ACC112 (cell line): ENCODE measurements at regions not wholly inside any gene's neighbourhood (a gene's known extent, or its start where the extent isn't known, plus 50 kb on each side); places are given as distances from the start of the nearest gene placed in this dataset.

Experiments used
- H2AFZ ChIP-seq: fragments of 200-600 bp; sonication (generic); one replicate; pipeline ENCODE4 v1.6.0; 2017; ENCODE audit warnings: antibody characterized with exemption, low read length; ENCODE audit not compliant: unreplicated experiment
- H3K27ac ChIP-seq: fragments of 200-600 bp; sonication (generic); 2 replicates; pipeline ENCODE4 v1.5.1; 2014; ENCODE audit warnings: low read depth, mild to moderate bottlenecking, antibody characterized with exemption, low read length, moderate library complexity
- H3K27me3 ChIP-seq: fragments of 200-600 bp; sonication (generic); 2 replicates; pipeline ENCODE4 v1.6.1; 2014; ENCODE audit warnings: mild to moderate bottlenecking, antibody characterized with exemption, low read length, moderate library complexity, mixed read lengths; ENCODE audit not compliant: insufficient read depth
- H3K36me3 ChIP-seq: fragments of 200-600 bp; sonication (generic); 2 replicates; pipeline ENCODE4 v1.6.1; 2016; ENCODE audit warnings: mild to moderate bottlenecking, antibody characterized with exemption, low read length, moderate library complexity, mixed read lengths; ENCODE audit not compliant: insufficient read depth
- H3K4me1 ChIP-seq: fragments of 200-600 bp; sonication (generic); one replicate; pipeline ENCODE4 v1.6.1; 2016; ENCODE audit warnings: low read length, mixed read lengths; ENCODE audit not compliant: insufficient read depth, unreplicated experiment, control insufficient read depth
- H3K4me3 ChIP-seq: fragments of 200-600 bp; sonication (generic); 2 replicates; pipeline ENCODE4 v1.5.1; 2014; ENCODE audit warnings: mild to moderate bottlenecking, low read depth, low read length
- H3K79me2 ChIP-seq: fragments of 200-600 bp; sonication (generic); one replicate; pipeline ENCODE4 v1.6.0; 2016; ENCODE audit warnings: low read length; ENCODE audit not compliant: control insufficient read depth, unreplicated experiment, insufficient read depth

DNA sequence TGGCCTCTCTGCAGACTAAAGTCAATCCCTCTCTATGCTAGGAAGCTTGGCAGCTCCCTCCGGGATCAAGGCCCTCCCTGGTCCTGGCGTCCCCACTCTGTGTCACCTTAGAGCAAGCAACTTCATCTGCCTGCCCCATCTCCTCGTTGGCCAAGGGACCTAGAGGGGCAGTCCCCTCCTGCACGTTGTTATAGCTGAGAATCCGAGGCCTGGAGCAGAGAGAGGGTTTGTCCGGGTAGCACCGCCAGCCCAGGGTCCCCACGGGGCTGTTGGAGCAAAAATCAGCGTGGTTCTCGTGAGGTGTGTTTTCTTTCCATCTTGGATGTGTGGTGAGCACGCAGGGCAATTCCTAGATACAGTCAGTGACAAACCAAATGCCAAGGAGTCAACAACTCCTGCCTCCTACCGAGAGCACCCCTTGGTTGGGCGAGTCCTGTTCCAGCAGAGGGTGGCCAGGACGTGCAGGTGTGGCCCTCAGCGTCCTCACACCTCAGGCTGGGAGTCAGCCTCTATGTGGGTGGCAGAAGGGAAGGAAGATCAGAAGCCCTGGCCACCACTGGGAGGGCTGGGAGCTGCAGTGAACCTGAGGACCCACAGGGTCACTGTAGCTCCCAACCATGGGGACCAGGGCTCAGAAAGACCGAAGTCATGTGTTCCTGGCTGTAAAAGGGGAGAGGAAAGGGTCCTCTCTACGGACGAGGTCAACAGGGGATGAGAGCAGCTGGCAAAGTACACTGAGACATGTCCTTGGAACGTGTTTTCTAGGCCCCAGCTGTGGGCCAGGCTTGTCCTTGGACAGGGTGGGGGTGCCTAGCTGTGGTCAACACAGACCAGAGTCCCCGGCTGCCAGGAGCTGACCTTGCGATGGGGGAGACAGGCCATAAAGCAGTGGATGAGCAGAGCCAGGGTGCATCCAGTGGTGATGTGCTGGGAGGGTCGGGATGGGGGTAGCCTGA, 85.6 kb upstream of the CIBAR2 start:
- Histone ChIP-seq H2AFZ (no peak overlapping the region), H3K4me1 (peaks cover 14% of the 10 kb centered on the region), H3K36me3 (no peaks in the 10 kb centered on the region), H3K27ac (no peak overlapping the region), H3K27me3 (no peaks in the 10 kb centered on the region), H3K4me3 (no peak overlapping the region), H3K79me2 (peaks cover 17% of the 10 kb centered on the region)

DNA sequence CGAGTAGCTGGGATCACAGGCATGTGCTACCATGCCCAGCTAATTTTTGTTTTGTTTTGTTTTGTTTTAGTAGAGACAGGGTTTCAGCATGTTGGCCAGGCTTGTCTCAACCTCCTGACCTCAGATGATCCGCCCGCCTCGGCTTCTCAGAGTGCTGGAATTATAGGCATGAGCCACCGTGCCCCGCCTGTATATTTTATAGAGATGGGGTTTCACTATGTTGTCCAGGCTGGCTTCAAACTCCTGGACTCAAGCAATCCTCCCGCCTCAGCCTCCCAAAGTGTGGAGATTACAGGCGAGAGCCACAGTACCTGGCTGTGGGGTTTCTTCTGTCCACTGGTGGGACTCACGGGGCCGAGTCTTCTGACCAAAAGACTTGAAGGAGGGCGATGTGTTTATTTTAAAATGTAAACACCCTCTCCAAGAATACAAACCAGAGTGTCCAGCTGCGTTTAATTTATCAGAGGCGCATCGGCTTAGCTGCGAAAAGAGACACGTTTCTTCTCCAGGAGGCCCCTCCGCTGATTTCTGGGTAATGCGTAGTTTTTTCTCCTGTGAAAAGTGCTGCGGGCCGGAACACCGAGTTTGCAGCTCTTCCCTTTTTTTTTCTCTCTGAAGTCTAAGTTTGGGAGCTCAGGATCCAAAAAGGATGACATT, 86.9 kb upstream of the CIBAR2 start:
- H3K4me1 ChIP-seq, result peaks cover 25% of the 10 kb centered on the region
- H2AFZ ChIP-seq, result no peak overlapping the region
- no peak overlapping the region for H3K4me3 ChIP-seq
- H3K79me2 ChIP-seq, result peaks cover 12% of the 10 kb centered on the region
- no peaks in the 10 kb centered on the region for H3K36me3 ChIP-seq
- no peak overlapping the region for H3K27ac ChIP-seq
- no peaks in the 10 kb centered on the region for H3K27me3 ChIP-seq

DNA sequence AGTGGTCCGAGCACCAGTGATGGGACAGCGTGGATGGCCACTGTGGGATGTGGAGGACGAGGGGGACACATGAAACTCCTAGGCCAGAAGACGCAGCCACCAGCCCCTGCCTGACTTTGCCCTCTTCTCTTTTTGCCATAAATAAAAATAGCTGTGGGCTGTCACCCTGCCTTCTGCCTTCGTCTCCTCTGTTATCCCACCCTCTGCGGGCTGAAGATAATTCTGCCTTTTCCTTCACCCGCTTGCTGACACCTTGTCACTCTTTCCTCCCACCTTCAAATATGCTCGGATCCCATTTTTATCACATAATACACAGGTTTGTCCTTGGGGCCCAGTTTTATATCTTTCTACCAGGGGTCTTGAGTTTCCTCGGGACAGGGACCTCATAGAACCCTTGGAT, 87.6 kb upstream of the CIBAR2 start:
- H2AFZ ChIP-seq, result no peak overlapping the region
- H3K4me1 ChIP-seq, result peaks cover 31% of the 10 kb centered on the region
- no peaks in the 10 kb centered on the region for H3K36me3 ChIP-seq
- H3K4me3 ChIP-seq, result no peak overlapping the region
- H3K27ac ChIP-seq, result no peak overlapping the region
- peaks cover 7% of the 10 kb centered on the region for H3K79me2 ChIP-seq
- H3K27me3 ChIP-seq, result no peaks in the 10 kb centered on the region

DNA sequence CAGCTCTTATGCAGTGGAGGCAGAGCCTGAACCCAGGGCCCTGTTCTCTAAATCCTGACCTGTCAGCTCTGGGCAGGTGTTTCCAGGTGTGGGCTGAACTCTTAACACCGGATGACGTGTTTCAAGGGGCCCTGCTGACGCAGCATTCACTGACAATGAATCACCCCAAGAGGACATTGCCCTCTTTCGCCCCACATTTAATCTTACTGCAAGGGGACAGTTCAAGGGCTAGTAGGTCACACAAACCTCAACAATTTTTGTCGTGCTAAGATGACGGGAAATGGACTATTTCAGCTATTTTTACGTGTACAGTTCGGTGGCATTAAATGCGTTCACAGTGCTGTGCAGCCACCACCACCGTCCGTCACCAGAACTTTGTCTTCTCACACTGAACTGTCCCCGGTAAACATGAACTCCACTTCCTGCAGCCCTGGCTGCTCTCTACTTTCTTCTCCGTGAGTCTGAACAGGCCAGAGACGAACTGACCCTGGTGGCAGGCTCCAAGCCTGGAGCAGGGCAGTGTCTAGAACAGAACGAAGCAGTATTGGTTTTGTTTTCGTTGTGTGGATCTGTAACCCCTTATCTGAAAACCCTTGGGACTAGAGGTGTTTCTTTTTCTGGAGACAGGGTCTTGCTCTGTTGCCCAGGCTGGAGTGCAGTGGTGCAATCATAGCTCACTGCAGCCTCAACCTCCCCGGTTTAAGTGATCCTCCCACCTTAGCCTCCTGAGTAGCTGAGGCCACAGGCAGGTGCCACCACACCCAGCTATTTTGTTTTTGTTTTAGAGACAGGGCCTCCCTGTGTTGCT, 88.4 kb upstream of the CIBAR2 start:
- Histone ChIP-seq H3K36me3 (no peaks in the 10 kb centered on the region), H2AFZ (no peak overlapping the region), H3K27me3 (no peaks in the 10 kb centered on the region), H3K4me3 (no peak overlapping the region), H3K79me2 (peaks cover 7% of the 10 kb centered on the region), H3K4me1 (peaks cover 32% of the 10 kb centered on the region), H3K27ac (no peak overlapping the region)

GRCh38 chr16:85201574-85201973, 89.3 kb upstream of the CIBAR2 start:
- Histone ChIP-seq H3K4me1 (peaks cover 40% of the 10 kb centered on the region), H3K4me3 (no peak overlapping the region), H2AFZ (peak overlapping the region; percentile 50), H3K27ac (peak overlapping the region; percentile 41), H3K79me2 (peaks cover 9% of the 10 kb centered on the region), H3K27me3 (no peaks in the 10 kb centered on the region), H3K36me3 (no peaks in the 10 kb centered on the region)

DNA sequence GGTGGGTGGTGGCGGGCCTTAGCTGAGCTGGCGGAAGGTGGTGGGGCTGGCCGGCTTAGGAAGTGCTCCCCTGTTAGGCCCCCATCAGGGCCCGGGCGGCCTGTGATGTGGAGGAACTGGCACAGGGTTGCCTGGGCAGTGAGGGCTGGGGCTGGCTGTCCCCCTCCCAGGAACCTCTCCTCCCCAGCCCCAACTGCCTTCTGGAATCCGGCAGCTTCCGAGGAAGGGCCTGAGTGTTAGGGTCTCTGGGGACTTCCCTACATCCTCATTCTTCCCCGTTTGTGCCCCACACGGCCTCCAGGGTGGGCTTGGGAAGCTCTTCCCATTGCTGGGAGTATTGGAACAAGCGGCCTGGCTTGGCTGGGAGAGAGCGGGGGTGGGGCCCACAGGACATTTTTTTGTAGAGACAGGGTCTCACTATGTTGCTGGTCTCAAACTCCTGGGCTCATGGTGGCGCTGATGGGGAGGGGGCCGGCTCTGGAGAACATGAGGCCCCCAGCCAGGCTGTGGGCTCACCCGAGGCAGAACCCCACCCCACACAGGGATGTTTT, 89.9 kb upstream of the CIBAR2 start:
- Histone ChIP-seq H3K79me2 (peaks cover 9% of the 10 kb centered on the region), H2AFZ (peak overlapping the region; percentile 14), H3K27me3 (no peaks in the 10 kb centered on the region), H3K4me3 (no peak overlapping the region), H3K4me1 (peaks cover 40% of the 10 kb centered on the region), H3K27ac (peak overlapping the region; percentile 41; the same call in 1 of the 2 replicates), H3K36me3 (no peaks in the 10 kb centered on the region)

DNA sequence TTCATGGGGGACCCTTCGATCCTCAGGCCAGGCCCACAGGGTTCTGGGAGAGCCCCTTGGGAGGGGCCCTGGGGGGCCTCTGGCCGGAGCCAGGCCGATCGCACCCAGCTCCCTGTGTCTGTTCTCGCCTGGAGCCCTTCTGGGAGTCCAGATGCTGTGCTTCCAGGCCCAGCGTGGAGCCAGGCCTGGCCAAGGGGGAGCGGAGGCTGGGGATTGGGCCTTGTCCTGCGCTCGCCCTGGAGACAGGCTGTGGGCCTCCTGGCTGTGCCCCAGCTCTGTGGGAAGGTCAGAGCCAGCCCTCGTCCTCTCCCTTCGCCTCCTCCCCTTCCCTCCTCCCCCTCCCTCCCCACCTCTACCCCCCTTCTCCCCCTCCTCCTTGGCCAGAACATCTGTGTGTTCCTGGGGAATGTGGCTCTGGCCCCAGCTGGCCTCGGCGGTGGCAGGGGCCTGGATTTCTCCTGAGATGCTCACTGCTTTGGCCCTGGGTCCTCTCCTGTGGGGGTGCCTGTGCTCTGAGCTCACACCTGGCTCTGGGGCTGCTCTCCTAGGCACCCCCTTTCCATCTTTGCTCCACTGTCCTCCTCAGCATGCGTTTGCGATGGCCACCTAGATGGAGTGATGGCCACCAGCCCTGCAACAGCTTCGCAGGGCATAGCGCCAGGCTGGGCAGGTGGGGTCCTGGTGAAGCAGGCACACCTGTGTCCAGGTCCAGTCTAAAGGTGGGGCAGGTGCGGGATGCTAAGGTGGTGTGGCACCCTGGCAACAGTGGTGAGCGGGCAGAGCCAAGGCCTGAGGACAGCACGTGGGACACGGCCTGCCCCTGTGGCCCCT, 90.6 kb upstream of the CIBAR2 start:
- Histone ChIP-seq H3K27ac (peak overlapping the region; percentile 41; the same call in 1 of the 2 replicates), H3K27me3 (no peaks in the 10 kb centered on the region), H3K4me1 (peaks cover 40% of the 10 kb centered on the region), H3K36me3 (no peaks in the 10 kb centered on the region), H2AFZ (no peak overlapping the region), H3K4me3 (no peak overlapping the region), H3K79me2 (peaks cover 9% of the 10 kb centered on the region)

DNA sequence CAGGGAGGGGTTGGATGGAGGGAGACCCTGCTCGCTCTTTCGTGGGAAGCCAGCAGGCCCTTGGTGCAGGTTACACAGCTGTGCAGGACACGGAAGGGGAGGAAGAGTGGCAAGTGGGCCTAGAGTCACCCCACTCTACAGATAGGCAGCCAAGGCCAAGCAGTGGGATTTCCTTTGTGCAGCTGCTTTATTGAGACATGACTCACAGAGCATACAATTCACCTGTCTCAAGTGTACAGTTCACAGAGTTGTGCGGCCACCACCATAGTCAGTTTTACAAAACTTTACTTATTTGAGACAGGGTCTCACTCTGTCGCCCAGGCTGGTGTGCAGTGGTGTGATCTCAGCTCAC, 91.2 kb upstream of the CIBAR2 start:
- peaks cover 9% of the 10 kb centered on the region for H3K79me2 ChIP-seq
- no peak overlapping the region for H3K4me3 ChIP-seq
- H3K27me3 ChIP-seq, result no peaks in the 10 kb centered on the region
- H3K27ac ChIP-seq, result no peak overlapping the region
- H3K36me3 ChIP-seq, result no peaks in the 10 kb centered on the region
- no peak overlapping the region for H2AFZ ChIP-seq
- H3K4me1 ChIP-seq, result peaks cover 40% of the 10 kb centered on the region

- Histone ChIP-seq H3K4me3 (no peak overlapping the region), H3K4me1 (peaks cover 40% of the 10 kb centered on the region), H2AFZ (no peak overlapping the region), H3K79me2 (peaks cover 9% of the 10 kb centered on the region), H3K36me3 (no peaks in the 10 kb centered on the region), H3K27me3 (no peaks in the 10 kb centered on the region), H3K27ac (peak overlapping the region; percentile 69)
Measured at GRCh38 chr16:85204242-85205010, 92.2 kb upstream of the CIBAR2 start.
